ENCODE measurements at regions not wholly inside any gene's neighbourhood (a gene's known extent, or its start where the extent isn't known, plus 50 kb on each side); places are given as distances from the start of the nearest gene placed in this dataset.

DNA sequence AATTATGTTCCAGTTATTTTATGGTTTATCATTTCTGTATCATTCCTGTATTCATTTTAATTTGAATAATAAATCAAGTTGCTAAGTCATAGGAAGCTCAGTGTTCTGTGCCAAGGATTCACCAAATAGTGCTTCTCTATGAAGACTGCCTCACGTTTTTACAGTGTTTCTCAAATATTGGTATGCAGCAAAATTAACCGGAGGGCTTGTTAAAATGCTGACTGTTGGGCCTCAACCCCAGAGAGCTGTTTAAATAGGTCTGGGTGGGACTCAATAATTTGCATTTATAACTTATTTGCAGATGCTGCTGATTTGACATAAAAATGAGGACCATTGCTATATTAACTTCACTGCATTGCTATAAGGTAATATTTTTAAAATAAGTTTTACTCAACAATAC lies 166.7 kb downstream of the TINAG start:
- no peak for TF ChIP-seq POLR2A (IDR thresholded peaks at IDR 0.05)
- TF ChIP-seq, protein P1, sequence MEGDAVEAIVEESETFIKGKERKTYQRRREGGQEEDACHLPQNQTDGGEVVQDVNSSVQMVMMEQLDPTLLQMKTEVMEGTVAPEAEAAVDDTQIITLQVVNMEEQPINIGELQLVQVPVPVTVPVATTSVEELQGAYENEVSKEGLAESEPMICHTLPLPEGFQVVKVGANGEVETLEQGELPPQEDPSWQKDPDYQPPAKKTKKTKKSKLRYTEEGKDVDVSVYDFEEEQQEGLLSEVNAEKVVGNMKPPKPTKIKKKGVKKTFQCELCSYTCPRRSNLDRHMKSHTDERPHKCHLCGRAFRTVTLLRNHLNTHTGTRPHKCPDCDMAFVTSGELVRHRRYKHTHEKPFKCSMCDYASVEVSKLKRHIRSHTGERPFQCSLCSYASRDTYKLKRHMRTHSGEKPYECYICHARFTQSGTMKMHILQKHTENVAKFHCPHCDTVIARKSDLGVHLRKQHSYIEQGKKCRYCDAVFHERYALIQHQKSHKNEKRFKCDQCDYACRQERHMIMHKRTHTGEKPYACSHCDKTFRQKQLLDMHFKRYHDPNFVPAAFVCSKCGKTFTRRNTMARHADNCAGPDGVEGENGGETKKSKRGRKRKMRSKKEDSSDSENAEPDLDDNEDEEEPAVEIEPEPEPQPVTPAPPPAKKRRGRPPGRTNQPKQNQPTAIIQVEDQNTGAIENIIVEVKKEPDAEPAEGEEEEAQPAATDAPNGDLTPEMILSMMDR (IDR thresholded peaks at IDR 0.05), result no peak

GRCh38 chr6:54481091-54481490 lies 172.8 kb downstream of the TINAG start:
- no peak overlapping the region for H3K27ac ChIP-seq
- no peaks in the 10 kb centered on the region for H3K27me3 ChIP-seq
- no peak overlapping the region for H3K4me3 ChIP-seq
- intact Hi-C loops (cut with DNase I; ENCODE audit: low total_unique reads), result no loop called here
- no peak for DNase-seq
- H3K4me1 ChIP-seq, result no peaks in the 10 kb centered on the region
- no peak for TF ChIP-seq POLR2A (IDR thresholded peaks at IDR 0.05)
- TF ChIP-seq, protein P1 (IDR thresholded peaks at IDR 0.05), result no peak
- no peaks in the 10 kb centered on the region for H3K9me3 ChIP-seq
- no peaks in the 10 kb centered on the region for H3K36me3 ChIP-seq

More for the DNA sequence above, 166.7 kb downstream of the TINAG start:
- Histone ChIP-seq H3K36me3 (no peaks in the 10 kb centered on the region), H3K27me3 (no peaks in the 10 kb centered on the region), H3K9me3 (no peaks in the 10 kb centered on the region), H3K27ac (no peak overlapping the region), H3K4me1 (no peaks in the 10 kb centered on the region), H3K4me3 (no peak overlapping the region)
- intact Hi-C loops (cut with DNase I; ENCODE audit: low total_unique reads), result no loop called here
- no peak for DNase-seq

DNA sequence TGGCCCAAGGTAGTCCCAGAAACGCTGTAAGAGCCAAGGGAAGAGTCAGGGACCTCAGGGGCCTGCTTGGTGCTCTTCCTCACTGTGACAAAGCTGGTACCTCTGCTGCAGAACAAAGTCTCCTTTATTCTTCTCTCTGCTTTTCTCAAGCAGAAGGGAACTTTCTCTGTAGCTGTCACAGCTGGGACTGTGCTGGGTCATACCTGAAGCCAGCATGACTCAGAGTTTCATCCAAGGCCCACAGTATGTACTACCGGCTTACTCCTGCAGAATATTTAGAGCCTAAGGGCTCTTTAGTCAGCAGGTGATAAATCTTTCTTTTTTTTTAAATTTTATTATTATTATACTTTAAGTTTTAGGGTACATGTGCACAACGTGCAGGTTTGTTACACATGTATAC lies 183.2 kb downstream of the TINAG start:
- H3K4me1 ChIP-seq, result no peaks in the 10 kb centered on the region
- no peaks in the 10 kb centered on the region for H3K9me3 ChIP-seq
- no peak for TF ChIP-seq POLR2A (IDR thresholded peaks at IDR 0.05)
- H3K4me3 ChIP-seq, result no peak overlapping the region
- no peaks in the 10 kb centered on the region for H3K27me3 ChIP-seq
- no peaks in the 10 kb centered on the region for H3K36me3 ChIP-seq
- H3K27ac ChIP-seq, result no peak overlapping the region
- no peak for DNase-seq
- intact Hi-C loops (cut with DNase I; ENCODE audit: low total_unique reads), result no loop called here

- H3K4me1 ChIP-seq, result no peaks in the 10 kb centered on the region
- H3K27me3 ChIP-seq, result no peaks in the 10 kb centered on the region
- no peak overlapping the region for H3K4me3 ChIP-seq
- H3K36me3 ChIP-seq, result no peaks in the 10 kb centered on the region
- DNase-seq, result no peak
- intact Hi-C loops (cut with DNase I; ENCODE audit: low total_unique reads), result no loop called here
- TF ChIP-seq, protein P1 (IDR thresholded peaks at IDR 0.05), result no peak
- no peak for TF ChIP-seq POLR2A (IDR thresholded peaks at IDR 0.05)
- H3K27ac ChIP-seq, result no peak overlapping the region
- H3K9me3 ChIP-seq, result no peaks in the 10 kb centered on the region
These were observed 184.9 kb downstream of the TINAG start for GRCh38 chr6:54493138-54493537.

DNA sequence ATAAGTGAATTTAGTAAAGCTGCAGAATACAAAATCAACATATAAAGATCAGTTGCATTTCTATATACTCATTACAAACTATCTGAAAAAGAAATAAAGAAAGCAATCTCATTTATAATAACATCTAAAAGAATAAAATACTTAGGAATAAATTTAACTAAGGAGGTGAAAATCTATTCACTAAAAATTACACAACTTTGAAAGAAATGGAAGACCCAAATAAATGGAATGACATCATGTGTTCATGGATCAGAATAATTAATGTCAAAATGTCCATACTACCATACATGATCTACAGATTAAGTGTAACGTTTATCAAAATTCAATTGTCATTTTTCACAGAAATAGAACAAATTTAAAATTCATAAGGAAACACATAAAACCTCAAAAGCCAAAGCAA lies 194.9 kb downstream of the TINAG start:
- no peaks in the 10 kb centered on the region for H3K27me3 ChIP-seq
- no peak for TF ChIP-seq POLR2A (IDR thresholded peaks at IDR 0.05)
- TF ChIP-seq, protein P1 (IDR thresholded peaks at IDR 0.05), result no peak
- H3K27ac ChIP-seq, result no peak overlapping the region
- intact Hi-C loops (cut with DNase I; ENCODE audit: low total_unique reads), result no loop called here
- no peaks in the 10 kb centered on the region for H3K9me3 ChIP-seq
- H3K4me1 ChIP-seq, result no peaks in the 10 kb centered on the region
- no peak overlapping the region for H3K4me3 ChIP-seq
- H3K36me3 ChIP-seq, result no peaks in the 10 kb centered on the region
- DNase-seq, result no peak

GRCh38 chr6:54515013-54515412 lies 206.8 kb downstream of the TINAG start:
- H3K9me3 ChIP-seq, result no peaks in the 10 kb centered on the region
- H3K27ac ChIP-seq, result no peak overlapping the region
- intact Hi-C loops (cut with DNase I; ENCODE audit: low total_unique reads), result no loop called here
- H3K4me1 ChIP-seq, result no peaks in the 10 kb centered on the region
- no peaks in the 10 kb centered on the region for H3K27me3 ChIP-seq
- H3K36me3 ChIP-seq, result no peaks in the 10 kb centered on the region
- H3K4me3 ChIP-seq, result no peak overlapping the region
- no peak for TF ChIP-seq POLR2A (IDR thresholded peaks at IDR 0.05)
- TF ChIP-seq, protein P1 (IDR thresholded peaks at IDR 0.05), result no peak
- DNase-seq, result no peak

Data from uterus (tissue), 3 donors.